HepG2 (cell line): ENCODE measurements at regions not wholly inside any gene's neighbourhood (a gene's known extent, or its start where the extent isn't known, plus 50 kb on each side); places are given as distances from the start of the nearest gene placed in this dataset.
A peak's percentile ranks its signal among the peaks of the same experiment; 100 is the strongest.

Experiments
- ATAC-seq: fragments of 200-7000 bp; cut with Tn5 transposase; 3 replicates; pipeline ENCODE4 v1.9.1; 2020; ENCODE audit warnings: mild to moderate bottlenecking, moderate library complexity
- BruUV-seq: library from RNA; stranded (reverse); fragments of 400-500 nt; replicated peaks from 2 replicates; lab custom pipeline; 2021; lab: Mats Ljungman, UMichigan
- CTCF ChIA-PET: fragments of 300-600 bp; formaldehyde crosslinking; extraction: SDS; loops from one replicate; lab custom pipeline; 2021; ENCODE audit warnings: low total read pairs, inconsistent platforms, low intra/inter-chr PET ratio; lab: Yijun Ruan, JAX
- POLR2A ChIA-PET: fragments of 350-600 bp; sonication (Branson Sonifier 250); formaldehyde crosslinking; loops from one replicate; lab custom pipeline; 2020; ENCODE audit warnings: antibody characterized with exemption, inconsistent platforms; lab: Yijun Ruan, JAX
- DNase-seq: peaks from one replicate; pipeline ENCODE4 v3.0.0-alpha.2; 2015; ENCODE audit warnings: low spot score
- FAIRE-seq: peaks from 3 replicates; lab custom pipeline; 2011; peaks lifted over from hg19 to GRCh38; lab: Jason Lieb, UNC
- H2AFZ ChIP-seq: one replicate; pipeline ENCODE4 v1.6.1; 2011; ENCODE audit warnings: low read length, inconsistent platforms
- H3K27ac ChIP-seq: fragments of 300-600 bp; 3 replicates; pipeline ENCODE4 v1.8.0; 2011; ENCODE audit warnings: mixed run types, mild to moderate bottlenecking, mixed read lengths, low read length, inconsistent platforms; ENCODE audit not compliant: insufficient read depth; ENCODE audit errors: extremely low read length
- H3K27me3 ChIP-seq, 2 experiments: fragments of 200-600 bp in 1 of 2; 2 replicates in 1 of 2; 3 replicates in 1 of 2; pipeline versions ENCODE4 v1.6.0 to v1.8.0; 2011; ENCODE audit warnings: low read length in 2 of 2, mild to moderate bottlenecking in 2 of 2, moderate library complexity in 2 of 2, inconsistent platforms in 1 of 2; ENCODE audit not compliant: insufficient read depth in 2 of 2, control insufficient read depth in 1 of 2
- H3K36me3 ChIP-seq, 2 experiments: fragments of 200-600 bp in 1 of 2; replicated peaks in 1 of 2; 2 replicates in 1 of 2; 3 replicates in 1 of 2; pipeline versions ENCODE4 v1.5.1 to v1.8.0; 2011; ENCODE audit warnings: low read length in 2 of 2, inconsistent platforms in 1 of 2; ENCODE audit not compliant: insufficient read depth in 2 of 2, control insufficient read depth in 1 of 2
- H3K4me1 ChIP-seq: 2 replicates; pipeline ENCODE4 v1.5.1; 2012; ENCODE audit warnings: low read length, inconsistent platforms; ENCODE audit not compliant: insufficient read depth
- H3K4me2 ChIP-seq: 2 replicates; pipeline ENCODE4 v1.6.0; 2011; ENCODE audit warnings: low read depth, low read length, inconsistent platforms
- H3K4me3 ChIP-seq, 3 experiments: fragments of 200-600 bp in 1 of 3; sonication (generic), shearing (Covaris generic) in 1 of 3; replicated peaks in 1 of 3; 2 replicates each; pipeline ENCODE4 v1.5.1; 2011 to 2016; ENCODE audit warnings: low read length in 3 of 3, inconsistent platforms in 2 of 3, low read depth in 2 of 3, mild to moderate bottlenecking in 2 of 3, control low read depth in 1 of 3, mixed read lengths in 1 of 3; ENCODE audit not compliant: insufficient read depth in 1 of 3
- H3K79me2 ChIP-seq: one replicate; pipeline ENCODE4 v1.6.1; 2011; ENCODE audit warnings: low read length, inconsistent platforms; ENCODE audit not compliant: insufficient read depth
- H3K9ac ChIP-seq: 2 replicates; pipeline ENCODE4 v1.6.0; 2011; ENCODE audit warnings: mild to moderate bottlenecking, low read depth, low read length, inconsistent platforms; ENCODE audit not compliant: insufficient read depth
- H3K9me3 ChIP-seq: 2 replicates; pipeline ENCODE4 v1.5.1; 2012; ENCODE audit warnings: mild to moderate bottlenecking, low read length
- H4K20me1 ChIP-seq: 2 replicates; pipeline ENCODE4 v1.6.0; 2011; ENCODE audit warnings: inconsistent platforms, mild to moderate bottlenecking, low read length, moderate library complexity; ENCODE audit not compliant: insufficient read depth
- HHEX ChIP-seq: IDR thresholded peaks from 2 replicates; pipeline ENCODE4 v1.6.1; 2016; ENCODE audit warnings: control low read depth
- HNRNPK ChIP-seq: fragments of 200-400 bp; formaldehyde crosslinking; IDR thresholded peaks from 2 replicates; pipeline ENCODE4 v1.6.1; 2018; ENCODE audit warnings: low read length, low read depth, moderate library complexity, mild to moderate bottlenecking; ENCODE audit not compliant: poor library complexity, severe bottlenecking
- KLF15 ChIP-seq: sonication (generic); formaldehyde crosslinking; IDR thresholded peaks from 2 replicates; pipeline ENCODE4 v1.8.1; 2023; ENCODE audit warnings: borderline replicate concordance, mild to moderate bottlenecking, inconsistent platforms, missing genetic modification reagents, mixed read lengths
- MBNL3 ChIP-seq: fragments of 250-450 bp; sonication (Bioruptor Pico); conservative IDR thresholded peaks from 2 replicates; pipeline ENCODE4 v1.8.0; 2022; ENCODE audit warnings: mild to moderate bottlenecking, inconsistent platforms
- SCMH1 ChIP-seq: sonication (generic); formaldehyde crosslinking; IDR thresholded peaks from 2 replicates; pipeline ENCODE4 v1.9.0; 2021; ENCODE audit warnings: missing genetic modification reagents, mild to moderate bottlenecking, borderline replicate concordance
- SRSF9 ChIP-seq: fragments of 200-400 bp; formaldehyde crosslinking; IDR thresholded peaks from 2 replicates; pipeline ENCODE4 v1.6.1; 2018; ENCODE audit warnings: borderline replicate concordance, mild to moderate bottlenecking, low read depth, low read length; ENCODE audit not compliant: insufficient read depth, poor library complexity, severe bottlenecking
- U2AF2 ChIP-seq: fragments of 200-400 bp; formaldehyde crosslinking; IDR thresholded peaks from 2 replicates; pipeline ENCODE4 v1.6.1; 2017; ENCODE audit warnings: low read depth, mild to moderate bottlenecking, low read length
- ZNF260 ChIP-seq: sonication (generic); formaldehyde crosslinking; IDR thresholded peaks from 2 replicates; pipeline ENCODE4 v1.4.0; 2020; ENCODE audit warnings: missing genetic modification reagents, low read depth, mild to moderate bottlenecking, borderline replicate concordance
- ZNF616 ChIP-seq: sonication (generic); formaldehyde crosslinking; IDR thresholded peaks from 2 replicates; pipeline ENCODE4 v1.5.0; 2020; ENCODE audit warnings: low read depth, mild to moderate bottlenecking, missing genetic modification reagents
- ZNF646 ChIP-seq: sonication (generic); formaldehyde crosslinking; IDR thresholded peaks from 2 replicates; pipeline ENCODE4 v1.9.0; 2021; ENCODE audit warnings: mild to moderate bottlenecking, missing genetic modification reagents
- ZSCAN21 ChIP-seq: sonication (generic); formaldehyde crosslinking; IDR thresholded peaks from 2 replicates; pipeline ENCODE4 v1.8.0; 2022; ENCODE audit warnings: mild to moderate bottlenecking, missing genetic modification reagents, moderate library complexity, borderline replicate concordance
- WGBS: methylation state at CpG from one replicate; pipeline ENCODE4 v1.1.6; 2017; ENCODE audit warnings: low lambda C conversion rate; 5-methylcytosine and 5-hydroxymethylcytosine counted together
- in situ Hi-C: cut with HindIII; loops from 2 replicates; pipeline ENCODE4 v1.10.0; 2017; ENCODE audit warnings: low pct_unique_long_range_greater_than_20kb; ENCODE audit not compliant: extremely low pct_ligation_motif_present
- intact Hi-C: fragments of 100-400 bp; cut with micrococcal nuclease; formaldehyde crosslinking; loops from one replicate; pipeline ENCODE4 v1.10.0; 2022; ENCODE audit not compliant: unreplicated experiment

- no peak for TF ChIP-seq ZSCAN21 (CRISPR knock-in tag)
- TF ChIP-seq KLF15: no peak
- TF ChIP-seq SCMH1: no peak
- no peak for TF ChIP-seq ZNF260 (CRISPR knock-in tag)
- no peak for TF ChIP-seq ZNF616
- no peak for TF ChIP-seq HHEX
- TF ChIP-seq, all 625 proteins: peak for 0
These were observed 228.7 kb downstream of the SHOX start (continued) for GRCh38 chrX:859329-859728.

- no peaks in the 10 kb centered on the region for H3K9me3 ChIP-seq
- peak; percentile 72 for TF ChIP-seq SRSF9
- 0 out of 2 replicates have a peak, but pooled peaks have one; percentile 67 for TF ChIP-seq U2AF2
- peak; percentile 91 for TF ChIP-seq HNRNPK
- no peak for TF ChIP-seq ZNF646 (CRISPR knock-in tag)
- no peak for TF ChIP-seq MBNL3 (CRISPR knock-in tag)
- in situ Hi-C loops: no loop called here
- no peaks in the 10 kb centered on the region; a peak in 1 of 5 replicates for H3K27me3 ChIP-seq
- H3K27ac ChIP-seq: no peak overlapping the region
- no peak for FAIRE-seq
- no peaks in the 10 kb centered on the region for H4K20me1 ChIP-seq
- no peaks in the 10 kb centered on the region for H3K4me1 ChIP-seq
- WGBS: 20% methylated on average over 1 of the region's 1 CpG
- H3K9ac ChIP-seq: no peak overlapping the region
- ATAC-seq: no peak
- H3K36me3 ChIP-seq: no peaks in the 10 kb centered on the region
- no peaks in the 10 kb centered on the region for H3K79me2 ChIP-seq
- no TSS peak for BruUV-seq
- H3K4me2 ChIP-seq: no peak overlapping the region
- ChIA-PET CTCF (no interaction called here), POLR2A (no interaction called here)
- intact Hi-C loops: no loop called here
- DNase-seq: no peak
- no peak overlapping the region for H3K4me3 ChIP-seq
- H2AFZ ChIP-seq: no peak overlapping the region
These were observed 228.0 kb downstream of the SHOX start for GRCh38 chrX:858542-859078.
